ENCODE measurements at regions not wholly inside any gene's neighbourhood (a gene's known extent, or its start where the extent isn't known, plus 50 kb on each side); places are given as distances from the start of the nearest gene placed in this dataset.
"Not testable (repeated sequence)": the region's sequence is repeated elsewhere in the genome, so short reads cannot be mapped to it uniquely, and the experiment has no call there.

DNA sequence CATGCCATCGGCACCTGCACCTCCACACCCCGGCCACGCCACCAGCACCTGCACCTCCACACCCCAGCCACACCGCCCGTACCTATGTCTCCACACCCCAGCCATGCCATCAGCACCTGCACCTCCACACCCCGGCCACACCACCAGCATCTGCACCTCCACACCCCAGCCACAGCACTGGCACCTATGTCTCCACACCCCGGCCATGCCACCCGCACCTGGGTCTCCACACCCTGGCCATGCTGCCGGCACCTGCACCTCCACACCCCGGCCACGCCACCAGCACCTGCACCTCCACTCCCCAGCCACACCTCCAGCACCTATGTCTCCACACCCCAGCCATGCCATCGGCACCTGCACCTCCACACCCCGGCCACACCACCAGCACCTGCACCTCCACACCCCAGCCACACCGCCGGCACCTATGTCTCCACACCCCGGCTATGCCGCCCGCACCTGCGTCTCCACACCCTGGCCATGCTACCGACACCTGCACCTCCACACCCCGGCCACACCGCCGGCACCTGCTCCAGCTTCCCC, 390.3 kb upstream of the MYT1L start:
- H3K27me3 ChIP-seq (ENCODE audit: insufficient read depth), result no peaks in the 10 kb centered on the region
- peaks cover 0 to 3% of the 10 kb centered on the region in 2 experiments; a peak in 1 of 4 replicates for H3K4me1 ChIP-seq (ENCODE audit: control insufficient read depth in 1 of 2, insufficient read depth in 2 of 2, low read depth in 1 of 2, low read length in 1 of 2)
- H3K36me3 ChIP-seq (replicated peaks in 1 of 2; ENCODE audit: control insufficient read depth in 1 of 2, insufficient read depth in 2 of 2, low read length in 1 of 2), result no peaks in the 10 kb centered on the region
- no peak for TF ChIP-seq POLR2AphosphoS5 (IDR thresholded peaks at IDR 0.05; ENCODE audit: low read depth, low read length)
- TF ChIP-seq, protein P1, sequence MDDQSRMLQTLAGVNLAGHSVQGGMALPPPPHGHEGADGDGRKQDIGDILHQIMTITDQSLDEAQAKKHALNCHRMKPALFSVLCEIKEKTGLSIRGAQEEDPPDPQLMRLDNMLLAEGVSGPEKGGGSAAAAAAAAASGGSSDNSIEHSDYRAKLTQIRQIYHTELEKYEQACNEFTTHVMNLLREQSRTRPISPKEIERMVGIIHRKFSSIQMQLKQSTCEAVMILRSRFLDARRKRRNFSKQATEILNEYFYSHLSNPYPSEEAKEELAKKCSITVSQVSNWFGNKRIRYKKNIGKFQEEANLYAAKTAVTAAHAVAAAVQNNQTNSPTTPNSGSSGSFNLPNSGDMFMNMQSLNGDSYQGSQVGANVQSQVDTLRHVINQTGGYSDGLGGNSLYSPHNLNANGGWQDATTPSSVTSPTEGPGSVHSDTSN (IDR thresholded peaks at IDR 0.05), result no peak
- TF ChIP-seq, protein P2, sequence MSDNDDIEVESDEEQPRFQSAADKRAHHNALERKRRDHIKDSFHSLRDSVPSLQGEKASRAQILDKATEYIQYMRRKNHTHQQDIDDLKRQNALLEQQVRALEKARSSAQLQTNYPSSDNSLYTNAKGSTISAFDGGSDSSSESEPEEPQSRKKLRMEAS (IDR thresholded peaks at IDR 0.05; ENCODE audit: low read depth), result no peak
- TF ChIP-seq, protein P3, sequence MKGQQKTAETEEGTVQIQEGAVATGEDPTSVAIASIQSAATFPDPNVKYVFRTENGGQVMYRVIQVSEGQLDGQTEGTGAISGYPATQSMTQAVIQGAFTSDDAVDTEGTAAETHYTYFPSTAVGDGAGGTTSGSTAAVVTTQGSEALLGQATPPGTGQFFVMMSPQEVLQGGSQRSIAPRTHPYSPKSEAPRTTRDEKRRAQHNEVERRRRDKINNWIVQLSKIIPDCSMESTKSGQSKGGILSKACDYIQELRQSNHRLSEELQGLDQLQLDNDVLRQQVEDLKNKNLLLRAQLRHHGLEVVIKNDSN (IDR thresholded peaks at IDR 0.05; ENCODE audit: borderline replicate concordance, low read depth), result no peak
- TF ChIP-seq MEF2A (IDR thresholded peaks at IDR 0.05; ENCODE audit: borderline replicate concordance, low read depth), result no peak
- TF ChIP-seq SMC3 (IDR thresholded peaks at IDR 0.05; ENCODE audit: low read depth, low read length), result no peak
- TF ChIP-seq RAD21 (IDR thresholded peaks at IDR 0.05; ENCODE audit: low read length), result no peak
- no peak for TF ChIP-seq IRF3 (IDR thresholded peaks at IDR 0.05; ENCODE audit: low read depth, low read length)
- no peak for TF ChIP-seq RFX5 (IDR thresholded peaks at IDR 0.05; ENCODE audit: low read length)
- TF ChIP-seq NRF1 (IDR thresholded peaks at IDR 0.05; ENCODE audit: low read depth, low read length), result no peak
- no peak for TF ChIP-seq SIN3A (IDR thresholded peaks at IDR 0.05; ENCODE audit: borderline replicate concordance, low read depth, low read length)
- no peak for TF ChIP-seq ELF1 (IDR thresholded peaks at IDR 0.05)
- no peak for TF ChIP-seq JUND (IDR thresholded peaks at IDR 0.05)
- no peak for TF ChIP-seq TAF1 (IDR thresholded peaks at IDR 0.05; ENCODE audit: borderline replicate concordance, low read depth, low read length)
- no peak for TF ChIP-seq FOXM1 (IDR thresholded peaks at IDR 0.05; ENCODE audit: low read depth)
- no peak for TF ChIP-seq GATA2 (CRISPR knock-in tag; IDR thresholded peaks at IDR 0.05)
- no peak for TF ChIP-seq FOXJ3 (CRISPR knock-in tag; IDR thresholded peaks at IDR 0.05)
- TF ChIP-seq, protein P4, sequence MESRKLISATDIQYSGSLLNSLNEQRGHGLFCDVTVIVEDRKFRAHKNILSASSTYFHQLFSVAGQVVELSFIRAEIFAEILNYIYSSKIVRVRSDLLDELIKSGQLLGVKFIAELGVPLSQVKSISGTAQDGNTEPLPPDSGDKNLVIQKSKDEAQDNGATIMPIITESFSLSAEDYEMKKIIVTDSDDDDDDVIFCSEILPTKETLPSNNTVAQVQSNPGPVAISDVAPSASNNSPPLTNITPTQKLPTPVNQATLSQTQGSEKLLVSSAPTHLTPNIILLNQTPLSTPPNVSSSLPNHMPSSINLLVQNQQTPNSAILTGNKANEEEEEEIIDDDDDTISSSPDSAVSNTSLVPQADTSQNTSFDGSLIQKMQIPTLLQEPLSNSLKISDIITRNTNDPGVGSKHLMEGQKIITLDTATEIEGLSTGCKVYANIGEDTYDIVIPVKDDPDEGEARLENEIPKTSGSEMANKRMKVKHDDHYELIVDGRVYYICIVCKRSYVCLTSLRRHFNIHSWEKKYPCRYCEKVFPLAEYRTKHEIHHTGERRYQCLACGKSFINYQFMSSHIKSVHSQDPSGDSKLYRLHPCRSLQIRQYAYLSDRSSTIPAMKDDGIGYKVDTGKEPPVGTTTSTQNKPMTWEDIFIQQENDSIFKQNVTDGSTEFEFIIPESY (IDR thresholded peaks at IDR 0.05; ENCODE audit: borderline replicate concordance, low read depth), result no peak
- no peak for TF ChIP-seq EZH2phosphoT487 (IDR thresholded peaks at IDR 0.05; ENCODE audit: borderline replicate concordance, low read depth)
- H3K4me2 ChIP-seq, result no peak overlapping the region
- no peaks in the 10 kb centered on the region for H3K9me3 ChIP-seq
- no peak for DNase-seq
- H2AFZ ChIP-seq (ENCODE audit: low read depth), result no peak overlapping the region
- H4K20me1 ChIP-seq (ENCODE audit: insufficient read depth), result no peaks in the 10 kb centered on the region
- H3F3A ChIP-seq (replicated peaks; ENCODE audit: insufficient read depth), result no peaks in the 10 kb centered on the region
- H3K79me2 ChIP-seq (ENCODE audit: insufficient read depth), result no peaks in the 10 kb centered on the region
- H3K27ac ChIP-seq (ENCODE audit: low read depth in 2 of 2, low read length in 1 of 2), result no peak overlapping the region
- H3K9me2 ChIP-seq, result no peaks in the 10 kb centered on the region
- no peak overlapping the region for H3K9ac ChIP-seq
- H3K4me3 ChIP-seq (ENCODE audit: low read depth in 2 of 2, low read length in 1 of 2), result no peak overlapping the region
- CTCF ChIA-PET, result interaction anchor here (1.0 kb wide), 1 partner anchor 16 kb away, joined by 3 read pairs; no protein-coding TSS in a partner anchor
- WGBS (ENCODE audit: low lambda C conversion rate), result 66% methylated on average over 23 of the region's 23 CpGs
- POLR2A ChIA-PET, result no interaction called here

DNA sequence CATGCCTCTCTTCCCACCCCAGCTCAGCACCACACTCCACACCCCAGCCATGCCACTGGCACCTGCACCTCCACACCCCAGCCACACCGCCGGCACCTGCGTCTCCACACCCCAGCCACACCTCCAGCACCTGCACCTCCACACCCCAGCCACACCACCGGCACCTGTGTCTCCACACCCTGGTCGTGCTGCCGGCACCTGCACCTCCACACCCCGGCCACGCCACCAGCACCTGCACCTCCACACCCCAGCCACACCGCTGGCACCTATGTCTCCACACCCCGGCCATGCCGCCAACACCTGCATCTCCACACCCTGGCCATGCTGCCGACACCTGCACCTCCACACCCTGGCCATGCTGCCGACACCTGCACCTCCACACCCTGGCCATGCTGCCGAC, 389.7 kb upstream of the MYT1L start:
- H3K27me3 ChIP-seq (ENCODE audit: insufficient read depth); POLR2A ChIA-PET; H3F3A ChIP-seq (replicated peaks; ENCODE audit: insufficient read depth); H3K9me3 ChIP-seq; H3K4me1 ChIP-seq (ENCODE audit: control insufficient read depth in 1 of 2, insufficient read depth in 2 of 2, low read depth in 1 of 2, low read length in 1 of 2); CTCF ChIA-PET; H4K20me1 ChIP-seq (ENCODE audit: insufficient read depth); H3K9ac ChIP-seq; H3K79me2 ChIP-seq (ENCODE audit: insufficient read depth); H3K4me2 ChIP-seq; H3K36me3 ChIP-seq (replicated peaks in 1 of 2; ENCODE audit: control insufficient read depth in 1 of 2, insufficient read depth in 2 of 2, low read length in 1 of 2); H3K27ac ChIP-seq (ENCODE audit: low read depth in 2 of 2, low read length in 1 of 2); H3K9me2 ChIP-seq; H3K4me3 ChIP-seq (ENCODE audit: low read depth in 2 of 2, low read length in 1 of 2); DNase-seq; H2AFZ ChIP-seq (ENCODE audit: low read depth): not testable (repeated sequence)
- WGBS (ENCODE audit: low lambda C conversion rate), result 46% methylated on average over 13 of the region's 14 CpGs
